ENCODE measurements at regions not wholly inside any gene's neighbourhood (a gene's known extent, or its start where the extent isn't known, plus 50 kb on each side); places are given as distances from the start of the nearest gene placed in this dataset.

DNA sequence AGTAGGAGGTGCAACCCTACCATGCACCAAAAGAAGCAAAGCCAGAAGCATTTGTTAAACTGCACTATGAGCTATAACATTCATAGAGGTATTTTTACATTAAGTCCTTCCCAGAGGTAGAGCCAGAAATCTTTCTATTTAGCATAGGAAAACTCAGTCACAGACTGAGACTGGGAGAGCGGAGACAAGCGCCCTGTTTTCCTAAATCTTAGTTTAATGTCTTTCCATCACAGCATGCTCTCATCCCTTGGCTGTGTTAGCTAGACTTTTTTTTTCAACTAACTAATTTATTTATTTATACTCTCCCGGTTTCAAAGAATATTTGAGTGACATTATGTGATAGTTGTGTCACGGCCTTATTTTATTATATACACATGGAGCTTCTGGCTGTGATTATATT lies 304.1 kb downstream of the LMX1A start:
- no peak for DNase-seq (ENCODE audit: low spot score)
- TF ChIP-seq, protein P1, sequence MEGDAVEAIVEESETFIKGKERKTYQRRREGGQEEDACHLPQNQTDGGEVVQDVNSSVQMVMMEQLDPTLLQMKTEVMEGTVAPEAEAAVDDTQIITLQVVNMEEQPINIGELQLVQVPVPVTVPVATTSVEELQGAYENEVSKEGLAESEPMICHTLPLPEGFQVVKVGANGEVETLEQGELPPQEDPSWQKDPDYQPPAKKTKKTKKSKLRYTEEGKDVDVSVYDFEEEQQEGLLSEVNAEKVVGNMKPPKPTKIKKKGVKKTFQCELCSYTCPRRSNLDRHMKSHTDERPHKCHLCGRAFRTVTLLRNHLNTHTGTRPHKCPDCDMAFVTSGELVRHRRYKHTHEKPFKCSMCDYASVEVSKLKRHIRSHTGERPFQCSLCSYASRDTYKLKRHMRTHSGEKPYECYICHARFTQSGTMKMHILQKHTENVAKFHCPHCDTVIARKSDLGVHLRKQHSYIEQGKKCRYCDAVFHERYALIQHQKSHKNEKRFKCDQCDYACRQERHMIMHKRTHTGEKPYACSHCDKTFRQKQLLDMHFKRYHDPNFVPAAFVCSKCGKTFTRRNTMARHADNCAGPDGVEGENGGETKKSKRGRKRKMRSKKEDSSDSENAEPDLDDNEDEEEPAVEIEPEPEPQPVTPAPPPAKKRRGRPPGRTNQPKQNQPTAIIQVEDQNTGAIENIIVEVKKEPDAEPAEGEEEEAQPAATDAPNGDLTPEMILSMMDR (IDR thresholded peaks at IDR 0.05; ENCODE audit: extremely low read depth, missing control alignments) = no peak

DNA sequence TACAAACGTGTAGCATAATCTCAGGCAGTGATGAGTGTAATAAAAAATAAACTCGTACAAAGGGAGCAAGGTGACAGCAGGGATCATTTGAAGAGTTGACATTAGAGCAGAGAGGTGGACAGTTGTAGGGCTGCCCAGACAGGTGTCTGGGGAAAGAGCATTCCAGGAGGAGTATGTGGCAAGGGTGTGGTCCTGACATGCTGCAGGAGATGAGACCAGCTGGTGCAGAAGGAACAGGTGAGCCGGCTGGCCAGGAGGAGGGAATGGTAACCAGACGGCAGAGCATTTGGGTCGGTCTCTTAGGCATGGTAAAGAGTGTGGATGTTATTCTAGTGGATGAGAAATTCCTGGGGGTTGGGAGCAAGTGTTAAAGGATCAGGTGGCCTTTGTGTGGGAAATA lies 306.3 kb downstream of the LMX1A start:
- TF ChIP-seq, protein P1 (IDR thresholded peaks at IDR 0.05; ENCODE audit: extremely low read depth, missing control alignments) = no peak
- DNase-seq (ENCODE audit: low spot score) = no peak

DNA sequence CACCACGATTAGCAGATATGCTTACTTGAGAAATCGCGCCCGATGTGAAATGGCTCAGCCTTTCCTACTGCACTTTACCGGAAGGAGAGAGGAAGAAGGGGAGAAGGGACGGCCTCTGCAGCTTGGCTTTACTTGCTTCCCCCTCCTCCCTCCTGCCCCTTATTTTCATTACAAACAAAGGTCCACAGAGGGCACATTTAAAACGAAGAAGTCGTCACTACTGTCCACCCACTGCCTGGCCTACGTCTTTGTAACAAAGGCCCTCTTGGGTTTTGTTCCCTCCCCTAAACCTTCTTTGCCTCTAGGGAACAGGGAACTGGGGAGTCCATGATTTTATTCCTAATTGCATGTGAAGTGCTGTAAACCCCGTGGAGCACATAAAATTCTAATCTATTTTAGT lies 308.5 kb downstream of the LMX1A start:
- no peak for DNase-seq (ENCODE audit: low spot score)
- TF ChIP-seq, protein P1 (IDR thresholded peaks at IDR 0.05; ENCODE audit: extremely low read depth, missing control alignments) = no peak

DNA sequence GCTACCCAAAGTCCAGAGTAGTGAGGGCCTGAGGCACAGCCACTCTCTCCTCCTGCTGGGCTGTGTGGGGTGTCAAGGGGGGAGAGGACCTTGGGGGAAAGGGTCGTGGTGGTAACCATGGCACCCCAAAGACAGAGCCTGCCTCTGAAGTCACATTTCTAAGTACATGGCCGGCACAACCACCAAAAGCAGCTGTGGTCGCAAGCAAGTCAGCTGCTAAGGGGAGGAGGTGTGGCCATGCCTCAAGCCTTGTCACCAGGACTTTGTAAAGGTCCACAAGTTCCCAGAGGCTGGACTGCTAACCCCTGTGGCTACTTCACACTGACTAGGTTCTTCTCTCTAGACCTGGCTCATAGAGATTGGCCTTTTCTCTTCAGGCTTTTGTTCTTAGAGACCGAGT lies 310.6 kb downstream of the LMX1A start:
- no peak for DNase-seq (ENCODE audit: low spot score)
- TF ChIP-seq, protein P1 (IDR thresholded peaks at IDR 0.05; ENCODE audit: extremely low read depth, missing control alignments) = no peak

DNA sequence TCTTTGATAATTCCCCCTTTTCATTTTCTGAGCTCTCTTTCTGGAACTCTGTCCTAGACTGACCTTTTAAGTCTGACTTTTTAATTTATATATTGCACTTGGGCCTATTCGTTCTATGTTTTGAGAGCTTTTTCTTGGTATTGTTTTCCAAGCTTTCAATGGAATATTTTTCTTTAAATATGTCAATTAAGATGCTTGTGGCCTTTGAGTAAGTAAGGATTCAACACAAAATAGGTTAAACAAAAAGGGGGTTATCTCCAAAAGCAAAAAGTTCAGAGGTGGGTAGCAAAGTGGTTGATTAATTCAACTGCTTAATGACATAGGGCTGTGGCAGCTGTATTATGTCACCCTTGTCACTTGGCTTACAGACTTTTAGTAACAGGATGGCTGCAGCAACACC lies 315.9 kb downstream of the LMX1A start:
- DNase-seq (ENCODE audit: low spot score) = no peak
- TF ChIP-seq, protein P1 (IDR thresholded peaks at IDR 0.05; ENCODE audit: extremely low read depth, missing control alignments) = no peak

DNA sequence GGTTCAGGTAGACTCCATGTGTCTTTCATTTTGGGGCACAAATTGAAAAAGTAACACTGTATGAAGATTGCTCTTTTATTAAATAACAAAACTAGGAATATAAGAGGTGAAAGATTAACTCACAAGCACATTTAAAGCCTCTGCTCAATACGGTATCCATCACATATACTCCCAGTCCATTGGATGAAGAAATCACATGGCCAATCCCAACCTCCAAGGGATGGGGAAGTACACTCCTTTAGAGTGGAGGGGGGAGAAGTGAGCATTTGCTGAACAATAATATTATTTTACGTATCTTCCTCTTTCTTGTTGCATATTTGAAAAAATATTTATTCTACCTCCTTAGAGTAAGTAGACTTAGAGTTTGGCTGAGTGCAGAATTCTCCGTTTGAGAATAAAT lies 316.5 kb downstream of the LMX1A start:
- DNase-seq (ENCODE audit: low spot score) = no peak

DNA sequence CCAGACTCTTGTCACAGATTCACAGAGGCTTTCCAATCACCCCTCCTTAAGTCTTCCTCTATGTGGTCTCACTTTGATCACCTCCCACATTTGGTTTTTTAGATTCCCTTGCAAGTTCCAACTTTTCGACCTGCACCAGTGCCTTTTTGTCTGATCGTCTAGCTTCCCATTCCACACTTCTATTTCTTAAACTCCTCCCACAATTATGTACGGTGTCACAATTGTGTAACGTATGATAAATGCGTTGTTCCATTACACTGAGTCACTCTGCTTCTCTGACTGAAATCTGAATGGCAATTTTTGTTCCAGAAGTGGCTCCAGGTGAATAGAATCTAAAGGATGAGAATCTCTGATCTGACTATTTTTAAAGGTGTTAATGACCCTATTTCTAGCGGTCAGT lies 320.1 kb downstream of the LMX1A start:
- TF ChIP-seq, protein P1 (IDR thresholded peaks at IDR 0.05; ENCODE audit: extremely low read depth, missing control alignments) = no peak
- DNase-seq (ENCODE audit: low spot score) = no peak

More for the DNA sequence above, 316.5 kb downstream of the LMX1A start:
- TF ChIP-seq, protein P1 (IDR thresholded peaks at IDR 0.05; ENCODE audit: extremely low read depth, missing control alignments) = no peak

All from GM20000 (cell line).